ENCODE measurements at regions not wholly inside any gene's neighbourhood (a gene's known extent, or its start where the extent isn't known, plus 50 kb on each side); places are given as distances from the start of the nearest gene placed in this dataset.

GRCh38 chr2:49687918-49688317 lies 533.6 kb upstream of the FSHR start:
- no peak for TF ChIP-seq EZH2 (IDR thresholded peaks at IDR 0.05; ENCODE audit: insufficient read depth, poor library complexity, severe bottlenecking)
- TF ChIP-seq EZH2phosphoT487 (IDR thresholded peaks at IDR 0.05; ENCODE audit: insufficient read depth, low read depth) = no peak
